GM18511 (cell line): ENCODE measurements at regions not wholly inside any gene's neighbourhood (a gene's known extent, or its start where the extent isn't known, plus 50 kb on each side); places are given as distances from the start of the nearest gene placed in this dataset.
"Not testable (repeated sequence)": the region's sequence is repeated elsewhere in the genome, so short reads cannot be mapped to it uniquely, and the experiment has no call there.

Source experiments
- ATAC-seq: cut with Tn5 transposase; IDR thresholded peaks from one replicate; pipeline ENCODE4 v1.9.1; 2021; ENCODE audit warnings: mild to moderate bottlenecking, moderate library complexity; ENCODE audit not compliant: unreplicated experiment

GRCh38 chr6:68575765-68576439 lies 59.2 kb upstream of the ADGRB3 start:
- no peak for ATAC-seq

- ATAC-seq, result peak; percentile 32
These were observed 62.1 kb upstream of the ADGRB3 start for GRCh38 chr6:68572975-68573374.

- ATAC-seq, result peak; percentile 94
These were observed 62.6 kb upstream of the ADGRB3 start for GRCh38 chr6:68572525-68572924.

- ATAC-seq, result no peak
These were observed 75.4 kb upstream of the ADGRB3 start for GRCh38 chr6:68559716-68560115.

GRCh38 chr6:68559070-68559469 lies 76.0 kb upstream of the ADGRB3 start:
- no peak for ATAC-seq

GRCh38 chr6:68546620-68547019 lies 88.5 kb upstream of the ADGRB3 start:
- ATAC-seq, result no peak

- no peak for ATAC-seq
These were observed 90.6 kb upstream of the ADGRB3 start for GRCh38 chr6:68544450-68544849.

GRCh38 chr6:68533339-68533795 lies 101.7 kb upstream of the ADGRB3 start:
- no peak for ATAC-seq

GRCh38 chr6:68527691-68528090 lies 107.4 kb upstream of the ADGRB3 start:
- no peak for ATAC-seq

- no peak for ATAC-seq
These were observed 128.2 kb upstream of the ADGRB3 start for GRCh38 chr6:68506911-68507310.

- ATAC-seq, result no peak
These were observed 132.1 kb upstream of the ADGRB3 start for GRCh38 chr6:68502946-68503345.

- ATAC-seq, result no peak
These were observed 137.2 kb upstream of the ADGRB3 start for GRCh38 chr6:68497927-68498326.

GRCh38 chr6:68494880-68495279 lies 140.2 kb upstream of the ADGRB3 start:
- not testable (repeated sequence) for ATAC-seq

- ATAC-seq, result no peak
These were observed 158.5 kb upstream of the ADGRB3 start for GRCh38 chr6:68476611-68477010.

GRCh38 chr6:68473433-68474210 lies 161.5 kb upstream of the ADGRB3 start:
- ATAC-seq, result no peak

- no peak for ATAC-seq
These were observed 166.7 kb upstream of the ADGRB3 start for GRCh38 chr6:68468244-68468884.

- ATAC-seq, result no peak
These were observed 176.6 kb upstream of the ADGRB3 start for GRCh38 chr6:68458447-68458846.

- ATAC-seq, result no peak
These were observed 188.0 kb upstream of the ADGRB3 start for GRCh38 chr6:68447112-68447511.

GRCh38 chr6:68445926-68446325 lies 189.2 kb upstream of the ADGRB3 start:
- ATAC-seq, result no peak

- ATAC-seq, result no peak
These were observed 191.4 kb upstream of the ADGRB3 start for GRCh38 chr6:68443704-68444103.

GRCh38 chr6:68427630-68428029 lies 207.5 kb upstream of the ADGRB3 start:
- ATAC-seq, result no peak

GRCh38 chr6:68410021-68410420 lies 225.1 kb upstream of the ADGRB3 start:
- ATAC-seq, result no peak
